Heart left ventricle (tissue), 13 donors: ENCODE measurements at regions not wholly inside any gene's neighbourhood (a gene's known extent, or its start where the extent isn't known, plus 50 kb on each side); places are given as distances from the start of the nearest gene placed in this dataset.
A peak's percentile ranks its signal among the peaks of the same experiment; 100 is the strongest.

Experiments
- POLR2A ChIP-seq, 2 donors: fragments of 450-650 bp; IDR thresholded peaks; one replicate each; pipeline ENCODE4 v1.6.1; 2017; ENCODE audit warnings: antibody characterized with exemption in 2 of 2, mild to moderate bottlenecking in 2 of 2, moderate library complexity in 2 of 2
- TF ChIP-seq, protein P1 (sequence below), 12 donors: fragments of 200-600 bp; sonication (generic) in 4 of 12; IDR thresholded peaks; one replicate each; pipeline versions ENCODE4 v1.5.0 to v1.8.0; 2018 to 2022; ENCODE audit warnings: antibody characterized with exemption in 12 of 12, mild to moderate bottlenecking in 5 of 12
- donor health status: ischemic (EF 13 %, LVEDD 7.1; RV severe dilation, severe dysfunction).
- donor health status: DM: no; HTN: yes; CAD: no.
- donor health status: DM: no; HTN: no; CAD: no.
- donor health status: ischemic (EF 25% LVEDD 6.9; RV normal size, moderate dysfunction).
- donor health status: ischemic (EF 25% LVEDD 5.7; RV mildly dilated, moderate dysfunction).
- donor health status: ischemic (EF 35%, LVEDD 5.7; RV mildly dilated, moderate dysfunction).
- donor health status: nonischemic (EF 11% LVEDD 7.7; RV severe dilation, severe dysfunction).
- donor health status: DM: yes; HTN: yes; CAD: no.
- donor health status: PGD.
- donor health status: ischemic (EF 29% LVEDD 5.4; RV normal size, mild dysfunction).
- donor health status: nonischemic (EF 23%, LVEDD 6.1; RV moderate dilation, normal function).

DNA sequence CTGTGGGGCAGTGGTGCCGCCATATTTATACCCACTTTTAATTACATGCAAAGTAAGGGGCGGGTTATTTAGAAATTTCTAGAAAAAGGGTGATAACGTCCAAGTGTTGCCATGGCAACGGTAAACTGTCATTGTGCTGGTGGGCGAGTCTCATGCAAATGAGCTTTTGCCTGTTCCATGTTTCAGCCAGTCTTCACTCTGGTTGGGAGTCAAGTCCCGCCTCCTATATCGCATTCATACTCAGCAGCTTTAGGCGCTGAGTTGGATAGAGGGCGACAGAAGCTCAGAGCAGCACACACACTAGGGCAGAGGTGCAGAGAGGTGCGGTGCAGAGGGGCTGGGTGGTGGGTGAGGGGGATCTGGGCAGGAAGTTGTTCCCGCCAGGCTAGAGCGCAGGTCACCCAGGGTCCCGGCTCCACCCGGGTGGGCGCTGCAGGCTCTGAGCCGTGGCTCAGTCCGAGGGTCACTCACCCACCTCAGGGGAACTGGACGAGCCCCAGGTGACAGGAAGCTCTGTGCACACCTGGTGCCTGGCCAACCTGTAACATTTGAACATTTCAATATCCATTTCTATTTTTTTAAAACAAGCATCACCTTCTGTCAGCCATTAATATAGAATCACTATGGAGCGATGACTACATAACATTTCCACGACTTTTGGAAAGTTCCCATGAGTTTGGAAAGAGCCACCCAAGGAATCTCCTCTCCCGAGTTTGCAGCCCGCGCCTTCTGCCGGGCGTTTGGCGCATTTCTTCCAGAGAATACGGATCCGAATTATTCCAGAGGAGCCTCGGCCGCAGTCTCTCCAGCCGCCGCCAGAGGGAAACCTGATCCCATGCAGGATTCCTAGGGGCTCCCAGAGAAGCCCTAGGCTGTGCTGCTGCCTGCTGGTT, 89.1 kb upstream of the PHACTR3 start:
- TF ChIP-seq, protein P1, sequence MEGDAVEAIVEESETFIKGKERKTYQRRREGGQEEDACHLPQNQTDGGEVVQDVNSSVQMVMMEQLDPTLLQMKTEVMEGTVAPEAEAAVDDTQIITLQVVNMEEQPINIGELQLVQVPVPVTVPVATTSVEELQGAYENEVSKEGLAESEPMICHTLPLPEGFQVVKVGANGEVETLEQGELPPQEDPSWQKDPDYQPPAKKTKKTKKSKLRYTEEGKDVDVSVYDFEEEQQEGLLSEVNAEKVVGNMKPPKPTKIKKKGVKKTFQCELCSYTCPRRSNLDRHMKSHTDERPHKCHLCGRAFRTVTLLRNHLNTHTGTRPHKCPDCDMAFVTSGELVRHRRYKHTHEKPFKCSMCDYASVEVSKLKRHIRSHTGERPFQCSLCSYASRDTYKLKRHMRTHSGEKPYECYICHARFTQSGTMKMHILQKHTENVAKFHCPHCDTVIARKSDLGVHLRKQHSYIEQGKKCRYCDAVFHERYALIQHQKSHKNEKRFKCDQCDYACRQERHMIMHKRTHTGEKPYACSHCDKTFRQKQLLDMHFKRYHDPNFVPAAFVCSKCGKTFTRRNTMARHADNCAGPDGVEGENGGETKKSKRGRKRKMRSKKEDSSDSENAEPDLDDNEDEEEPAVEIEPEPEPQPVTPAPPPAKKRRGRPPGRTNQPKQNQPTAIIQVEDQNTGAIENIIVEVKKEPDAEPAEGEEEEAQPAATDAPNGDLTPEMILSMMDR (IDR thresholded peaks at IDR 0.05) = peak; percentile 63 to 86 (median 76)
- TF ChIP-seq POLR2A (IDR thresholded peaks at IDR 0.05) = no peak
